ENCODE measurements at regions not wholly inside any gene's neighbourhood (a gene's known extent, or its start where the extent isn't known, plus 50 kb on each side); places are given as distances from the start of the nearest gene placed in this dataset.

GRCh38 chr7:96424411-96424810 lies 102.5 kb upstream of the SLC25A13 start:
- H3K9ac ChIP-seq (ENCODE audit: low read length): no peak overlapping the region
- H3K27ac ChIP-seq (ENCODE audit: low read depth, low read length): no peak overlapping the region
- no peaks in the 10 kb centered on the region for H4K20me1 ChIP-seq (ENCODE audit: insufficient read depth)
- ChIA-PET CTCF (no interaction called here), RAD21 (ENCODE audit: low non-redundant PET in 1 of 2, low total read pairs in 2 of 2, uncharacterized antibody in 2 of 2, unreplicated experiment in 2 of 2) (no interaction called here), POLR2A (no interaction called here)
- no peaks in the 10 kb centered on the region for H3K4me1 ChIP-seq (ENCODE audit: control insufficient read depth in 1 of 2, insufficient read depth in 2 of 2, low read length in 2 of 2)
- H3K27me3 ChIP-seq (ENCODE audit: insufficient read depth, low read length): peaks cover 49% of the 10 kb centered on the region
- no peak overlapping the region for H3K4me3 ChIP-seq (replicated peaks in 1 of 2; ENCODE audit: low read depth in 1 of 2, low read length in 2 of 2)
- H3K9me3 ChIP-seq (ENCODE audit: control insufficient read depth in 1 of 2, insufficient read depth in 1 of 2, low read depth in 1 of 2, low read length in 2 of 2): no peaks in the 10 kb centered on the region
- TF ChIP-seq RAD21 (IDR thresholded peaks at IDR 0.05; ENCODE audit: low read depth): no peak
- TF ChIP-seq REST (IDR thresholded peaks at IDR 0.05; ENCODE audit: low read depth): no peak
- TF ChIP-seq SIN3A (IDR thresholded peaks at IDR 0.05; ENCODE audit: low read depth): no peak
- no peak for TF ChIP-seq ZFX (IDR thresholded peaks at IDR 0.05)
- TF ChIP-seq SP1 (IDR thresholded peaks at IDR 0.05; ENCODE audit: low read depth): no peak
- no peak for TF ChIP-seq ZNF274 (IDR thresholded peaks at IDR 0.05; ENCODE audit: low read depth, low read length)
- no peak for TF ChIP-seq SRF (IDR thresholded peaks at IDR 0.05; ENCODE audit: low read depth)
- H3K9me2 ChIP-seq (ENCODE audit: insufficient read depth): no peaks in the 10 kb centered on the region
- H3K79me2 ChIP-seq (ENCODE audit: insufficient read depth, low read length): no peaks in the 10 kb centered on the region
- no peak overlapping the region for H3K4me2 ChIP-seq (ENCODE audit: low read length)
- no TSS peak for BruUV-seq (replicated peaks)
- DNase-seq (ENCODE audit: low read depth, low spot score) (no peak), ATAC-seq (no peak)
- no peaks in the 10 kb centered on the region for H3K36me3 ChIP-seq (ENCODE audit: control insufficient read depth in 1 of 2, insufficient read depth in 2 of 2, low read length in 2 of 2)
- intact Hi-C loops (cut with micrococcal nuclease): no loop called here
- no peak overlapping the region for H2AFZ ChIP-seq (ENCODE audit: low read depth, low read length, poor library complexity, severe bottlenecking)

- ChIA-PET RAD21 (ENCODE audit: low non-redundant PET in 1 of 2, low total read pairs in 2 of 2, uncharacterized antibody in 2 of 2, unreplicated experiment in 2 of 2) (no interaction called here), CTCF (no interaction called here), POLR2A (no interaction called here)
- Histone ChIP-seq H2AFZ (ENCODE audit: low read depth, low read length, poor library complexity, severe bottlenecking) (no peak overlapping the region), H3K9me3 (ENCODE audit: control insufficient read depth in 1 of 2, insufficient read depth in 1 of 2, low read depth in 1 of 2, low read length in 2 of 2) (no peaks in the 10 kb centered on the region), H3K4me2 (ENCODE audit: low read length) (no peak overlapping the region), H3K9me2 (ENCODE audit: insufficient read depth) (no peaks in the 10 kb centered on the region), H3K79me2 (ENCODE audit: insufficient read depth, low read length) (no peaks in the 10 kb centered on the region), H3K27ac (ENCODE audit: low read depth, low read length) (no peak overlapping the region), H3K36me3 (ENCODE audit: control insufficient read depth in 1 of 2, insufficient read depth in 2 of 2, low read length in 2 of 2) (no peaks in the 10 kb centered on the region), H3K9ac (ENCODE audit: low read length) (no peak overlapping the region), H3K4me3 (replicated peaks in 1 of 2; ENCODE audit: low read depth in 1 of 2, low read length in 2 of 2) (no peak overlapping the region), H4K20me1 (ENCODE audit: insufficient read depth) (no peaks in the 10 kb centered on the region), H3K4me1 (ENCODE audit: control insufficient read depth in 1 of 2, insufficient read depth in 2 of 2, low read length in 2 of 2) (no peaks in the 10 kb centered on the region), H3K27me3 (ENCODE audit: insufficient read depth, low read length) (peaks cover 41% of the 10 kb centered on the region)
- intact Hi-C loops (cut with micrococcal nuclease): no loop called here
- TF ChIP-seq POLR2A (IDR thresholded peaks at IDR 0.05; ENCODE audit: borderline replicate concordance, extremely low read depth, insufficient read depth, insufficient read length): no peak
- no peak for TF ChIP-seq EZH2 (IDR thresholded peaks at IDR 0.05)
- TF ChIP-seq MAX (IDR thresholded peaks at IDR 0.05): no peak
- no peak for TF ChIP-seq SRF (IDR thresholded peaks at IDR 0.05; ENCODE audit: low read depth)
- TF ChIP-seq EGR1 (IDR thresholded peaks at IDR 0.05; ENCODE audit: low read depth): no peak
- TF ChIP-seq YY1 (IDR thresholded peaks at IDR 0.05; ENCODE audit: extremely low read depth, insufficient replicate concordance, low read depth, low read length): no peak
- TF ChIP-seq EZH2phosphoT487 (IDR thresholded peaks at IDR 0.05; ENCODE audit: borderline replicate concordance): no peak
- no TSS peak for BruUV-seq (replicated peaks)
- ATAC-seq (no peak), DNase-seq (ENCODE audit: low read depth, low spot score) (no peak)
Measured at GRCh38 chr7:96422388-96422787, 100.5 kb upstream of the SLC25A13 start.

Measured in HCT116 (cell line).